SK-N-SH treated with all-trans-retinoic acid at 6 μM for 48 hours (cell line): ENCODE measurements at regions not wholly inside any gene's neighbourhood (a gene's known extent, or its start where the extent isn't known, plus 50 kb on each side); places are given as distances from the start of the nearest gene placed in this dataset.

ENCODE experiments used
- ATAC-seq: fragments of 200-7000 bp; cut with Tn5 transposase; 3 replicates; pipeline ENCODE4 v1.9.1; 2020; ENCODE audit warnings: mild to moderate bottlenecking, moderate library complexity
- ARNTL ChIP-seq: fragments of 450-650 bp; formaldehyde crosslinking; IDR thresholded peaks from 2 replicates; pipeline ENCODE4 v1.5.0; 2020; ENCODE audit warnings: low read depth, mild to moderate bottlenecking, moderate library complexity, borderline replicate concordance
- BACH2 ChIP-seq: fragments of 250-450 bp; sonication (Bioruptor Pico); IDR thresholded peaks from 2 replicates; pipeline ENCODE4 v1.9.0; 2021; ENCODE audit warnings: mild to moderate bottlenecking, borderline replicate concordance
- CREB5 ChIP-seq: fragments of 250-450 bp; sonication (Bioruptor Pico); IDR thresholded peaks from 2 replicates; pipeline ENCODE4 v1.5.1; 2020; ENCODE audit warnings: low read depth, mild to moderate bottlenecking, moderate library complexity
- CSDC2 ChIP-seq: fragments of 250-450 bp; sonication (Bioruptor Pico); IDR thresholded peaks from 2 replicates; pipeline ENCODE4 v1.5.0; 2020; ENCODE audit warnings: mild to moderate bottlenecking, moderate library complexity
- ESRRG ChIP-seq: fragments of 250-450 bp; sonication (Bioruptor Pico); IDR thresholded peaks from 2 replicates; pipeline ENCODE4 v1.6.1; 2021; ENCODE audit warnings: mild to moderate bottlenecking
- GLIS3 ChIP-seq: fragments of 250-450 bp; sonication (Bioruptor Pico); IDR thresholded peaks from 2 replicates; pipeline ENCODE4 v1.5.0; 2020; ENCODE audit warnings: mild to moderate bottlenecking, moderate library complexity
- ISL1 ChIP-seq: fragments of 250-450 bp; sonication (Bioruptor Pico); IDR thresholded peaks from 2 replicates; pipeline ENCODE4 v2.1.2; 2022; ENCODE audit warnings: mild to moderate bottlenecking, moderate library complexity
- OSR1 ChIP-seq: fragments of 250-450 bp; sonication (Bioruptor Pico); IDR thresholded peaks from 2 replicates; pipeline ENCODE4 v1.8.0; 2022; ENCODE audit warnings: moderate library complexity, mild to moderate bottlenecking, inconsistent platforms
- PATZ1 ChIP-seq: fragments of 250-450 bp; sonication (Bioruptor Pico); IDR thresholded peaks from 2 replicates; pipeline ENCODE4 v1.8.0; 2020; ENCODE audit warnings: mild to moderate bottlenecking, moderate library complexity, borderline replicate concordance
- POU6F1 ChIP-seq: fragments of 250-450 bp; sonication (Bioruptor Pico); IDR thresholded peaks from 2 replicates; pipeline ENCODE4 v1.8.0; 2021; ENCODE audit warnings: low read depth, mild to moderate bottlenecking, moderate library complexity, borderline replicate concordance
- PPARA ChIP-seq: fragments of 250-450 bp; sonication (Bioruptor Pico); IDR thresholded peaks from 2 replicates; pipeline ENCODE4 v1.5.0; 2020; ENCODE audit warnings: mild to moderate bottlenecking, borderline replicate concordance
- RARB ChIP-seq: fragments of 250-450 bp; sonication (Bioruptor Pico); IDR thresholded peaks from 2 replicates; pipeline ENCODE4 v1.8.0; 2021; ENCODE audit warnings: mild to moderate bottlenecking, moderate library complexity
- SNAI2 ChIP-seq: fragments of 250-450 bp; sonication (Bioruptor Pico); IDR thresholded peaks from 2 replicates; pipeline ENCODE4 v1.5.0; 2020; ENCODE audit warnings: mild to moderate bottlenecking, moderate library complexity
- TCF4 ChIP-seq: fragments of 250-450 bp; sonication (Bioruptor Pico); IDR thresholded peaks from 2 replicates; pipeline ENCODE4 v1.8.0; 2021; ENCODE audit warnings: mild to moderate bottlenecking, moderate library complexity, borderline replicate concordance
- TOX ChIP-seq: fragments of 250-450 bp; sonication (Bioruptor Pico); IDR thresholded peaks from 2 replicates; pipeline ENCODE4 v1.8.0; 2021; ENCODE audit warnings: mild to moderate bottlenecking, moderate library complexity, borderline replicate concordance
- TSHZ2 ChIP-seq: fragments of 250-450 bp; sonication (Bioruptor Pico); IDR thresholded peaks from 2 replicates; pipeline ENCODE4 v1.5.0; 2020; ENCODE audit warnings: mild to moderate bottlenecking, moderate library complexity
- ZC3H10 ChIP-seq: fragments of 250-450 bp; sonication (Bioruptor Pico); IDR thresholded peaks from 2 replicates; pipeline ENCODE4 v1.5.1; 2021; ENCODE audit warnings: mild to moderate bottlenecking, moderate library complexity
- ZFP30 ChIP-seq: fragments of 450-650 bp; formaldehyde crosslinking; IDR thresholded peaks from 2 replicates; pipeline ENCODE4 v1.5.0; 2022; ENCODE audit warnings: mild to moderate bottlenecking, moderate library complexity
- ZNF565 ChIP-seq: fragments of 450-650 bp; formaldehyde crosslinking; conservative IDR thresholded peaks from 2 replicates; pipeline ENCODE4 v1.5.0; 2020; ENCODE audit warnings: low read depth, mild to moderate bottlenecking, moderate library complexity
- ZNF70 ChIP-seq: fragments of 450-650 bp; formaldehyde crosslinking; IDR thresholded peaks from 2 replicates; pipeline ENCODE4 v1.5.0; 2020; ENCODE audit warnings: mild to moderate bottlenecking, moderate library complexity
- ZNF8 ChIP-seq: fragments of 450-650 bp; formaldehyde crosslinking; IDR thresholded peaks from 2 replicates; pipeline ENCODE4 v1.5.0; 2020; ENCODE audit warnings: mild to moderate bottlenecking, moderate library complexity

- ATAC-seq, result no peak
- TF ChIP-seq ARNTL (CRISPR knock-in tag) (no peak), OSR1 (CRISPR knock-in tag) (no peak), ZC3H10 (no peak), TSHZ2 (no peak), PPARA (CRISPR knock-in tag) (no peak), ZFP30 (CRISPR knock-in tag) (no peak), TCF4 (no peak), TOX (CRISPR knock-in tag) (no peak), RARB (CRISPR knock-in tag) (no peak), GLIS3 (CRISPR knock-in tag) (no peak), ZNF70 (CRISPR knock-in tag) (no peak), ZNF565 (CRISPR knock-in tag) (no peak), POU6F1 (no peak), PATZ1 (CRISPR knock-in tag) (no peak), SNAI2 (no peak), BACH2 (CRISPR knock-in tag) (no peak), ISL1 (no peak), CSDC2 (CRISPR knock-in tag) (no peak), CREB5 (CRISPR knock-in tag) (no peak)
Measured at GRCh38 chr18:38557006-38557405, 991.4 kb upstream of the CELF4 start.

- ATAC-seq, result no peak
- TF ChIP-seq ZNF8 (CRISPR knock-in tag) (no peak), ZFP30 (CRISPR knock-in tag) (no peak), ESRRG (CRISPR knock-in tag) (no peak), PATZ1 (CRISPR knock-in tag) (no peak), BACH2 (CRISPR knock-in tag) (no peak), ZNF70 (CRISPR knock-in tag) (no peak)
Measured at GRCh38 chr18:38552732-38553321, 987.2 kb upstream of the CELF4 start.

GRCh38 chr18:38551881-38552280, 986.3 kb upstream of the CELF4 start:
- TF ChIP-seq ARNTL (CRISPR knock-in tag) (no peak), TSHZ2 (no peak), ESRRG (CRISPR knock-in tag) (no peak), CREB5 (CRISPR knock-in tag) (no peak), ZC3H10 (no peak), OSR1 (CRISPR knock-in tag) (no peak), PPARA (CRISPR knock-in tag) (no peak), TOX (CRISPR knock-in tag) (no peak)
- TF ChIP-seq, all 23 proteins: peak for 0
- no peak for ATAC-seq
